Neuronal stem cell (in vitro differentiated cells): ENCODE measurements at regions not wholly inside any gene's neighbourhood (a gene's known extent, or its start where the extent isn't known, plus 50 kb on each side); places are given as distances from the start of the nearest gene placed in this dataset.

Source experiments
- DNase-seq: peaks from one replicate; pipeline ENCODE4 v3.0.0-alpha.2; 2013; ENCODE audit warnings: low spot score
- H2AFZ ChIP-seq: one replicate; pipeline ENCODE4 v1.6.1; 2013; ENCODE audit warnings: mild to moderate bottlenecking, low read length, inconsistent platforms
- H2AK5ac ChIP-seq: 2 replicates; pipeline ENCODE4 v1.6.1; 2013; ENCODE audit warnings: low read depth, mild to moderate bottlenecking, inconsistent platforms, low read length, moderate library complexity, mixed read lengths
- H2BK120ac ChIP-seq: 2 replicates; pipeline ENCODE4 v1.6.1; 2013; ENCODE audit warnings: low read depth, mild to moderate bottlenecking, inconsistent platforms, low read length, moderate library complexity, mixed read lengths
- H2BK12ac ChIP-seq: one replicate; pipeline ENCODE4 v1.6.1; 2013; ENCODE audit warnings: low read length, inconsistent platforms
- H2BK15ac ChIP-seq: 2 replicates; pipeline ENCODE4 v1.6.1; 2013; ENCODE audit warnings: mild to moderate bottlenecking, low read length, inconsistent platforms, mixed read lengths
- H2BK5ac ChIP-seq: one replicate; pipeline ENCODE4 v1.6.1; 2013; ENCODE audit warnings: inconsistent platforms, mild to moderate bottlenecking, low read length, moderate library complexity
- H3K14ac ChIP-seq: one replicate; pipeline ENCODE4 v1.6.1; 2013; ENCODE audit warnings: low read length, inconsistent platforms
- H3K18ac ChIP-seq: 2 replicates; pipeline ENCODE4 v1.6.1; 2013; ENCODE audit warnings: low read length, inconsistent platforms
- H3K23ac ChIP-seq: 2 replicates; pipeline ENCODE4 v1.6.1; 2013; ENCODE audit warnings: low read depth, mild to moderate bottlenecking, mixed read lengths, low read length, inconsistent platforms; ENCODE audit not compliant: poor library complexity
- H3K27ac ChIP-seq: replicated peaks from 3 replicates; pipeline ENCODE4 v1.5.1; 2013; ENCODE audit warnings: low read length, inconsistent platforms
- H3K27me3 ChIP-seq, 3 experiments: 2 replicates each; pipeline ENCODE4 v1.6.1; 2013; ENCODE audit warnings: low read length in 3 of 3, mild to moderate bottlenecking in 2 of 3, inconsistent platforms in 1 of 3, low read depth in 1 of 3, mixed read lengths in 1 of 3, moderate library complexity in 1 of 3; ENCODE audit not compliant: control insufficient read depth in 3 of 3, insufficient read depth in 3 of 3
- H3K36me3 ChIP-seq, 2 donors: replicated peaks in 1 of 2; 2 replicates each; pipeline ENCODE4 v1.6.1; 2013; ENCODE audit warnings: low read length in 2 of 2; ENCODE audit not compliant: control insufficient read depth in 2 of 2, insufficient read depth in 2 of 2
- H3K4ac ChIP-seq: 2 replicates; pipeline ENCODE4 v1.6.1; 2013; ENCODE audit warnings: inconsistent platforms, mild to moderate bottlenecking, low read length, moderate library complexity
- H3K4me1 ChIP-seq, 2 donors: 1 replicate in 1 of 2; 2 replicates in 1 of 2; pipeline ENCODE4 v1.6.1; 2013; ENCODE audit warnings: low read length in 2 of 2, low read depth in 1 of 2; ENCODE audit not compliant: control insufficient read depth in 2 of 2, insufficient read depth in 1 of 2
- H3K4me2 ChIP-seq: one replicate; pipeline ENCODE4 v1.6.1; 2013; ENCODE audit warnings: mild to moderate bottlenecking, low read length, inconsistent platforms; ENCODE audit not compliant: insufficient read depth, poor library complexity, severe bottlenecking
- H3K4me3 ChIP-seq, 2 donors: 2 replicates each; pipeline ENCODE4 v1.5.1; 2013; ENCODE audit warnings: low read length in 2 of 2, mild to moderate bottlenecking in 2 of 2, inconsistent platforms in 1 of 2, moderate library complexity in 1 of 2
- H3K79me1 ChIP-seq: one replicate; pipeline ENCODE4 v1.6.1; 2013; ENCODE audit warnings: low read depth, mild to moderate bottlenecking, inconsistent platforms, low read length, moderate library complexity
- H3K9ac ChIP-seq: one replicate; pipeline ENCODE4 v1.6.1; 2013; ENCODE audit warnings: mild to moderate bottlenecking, low read depth, low read length, inconsistent platforms; ENCODE audit not compliant: poor library complexity
- H3K9me3 ChIP-seq, 2 donors: replicated peaks in 1 of 2; 2 replicates each; pipeline versions ENCODE3 to v1.6.1; 2013; ENCODE audit warnings: low read length in 2 of 2, mild to moderate bottlenecking in 2 of 2, inconsistent platforms in 1 of 2, low read depth in 1 of 2, mixed read lengths in 1 of 2, moderate library complexity in 1 of 2; ENCODE audit not compliant: control insufficient read depth in 2 of 2, insufficient read depth in 1 of 2
- H4K8ac ChIP-seq: one replicate; pipeline ENCODE4 v1.6.1; 2013; ENCODE audit warnings: low read depth, mild to moderate bottlenecking, inconsistent platforms, low read length, moderate library complexity
- H4K91ac ChIP-seq: one replicate; pipeline ENCODE4 v1.6.1; 2013; ENCODE audit warnings: low read length, low read depth, mild to moderate bottlenecking, inconsistent platforms; ENCODE audit not compliant: poor library complexity
- WGBS, 2 donors: extraction: QIAGEN DNeasy Blood & Tissue Kit; methylation state at CpG; one replicate each; pipeline ENCODE4 v1.1.7; 2013; ENCODE audit warnings: missing lambda C conversion rate in 2 of 2, mixed read lengths in 1 of 2; ENCODE audit not compliant: insufficient read length in 2 of 2, insufficient replicate concordance in 1 of 2; ENCODE audit errors: extremely low coverage in 2 of 2; 5-methylcytosine and 5-hydroxymethylcytosine counted together

- Histone ChIP-seq H3K36me3 (no peaks in the 10 kb centered on the region), H2AFZ (peak overlapping the region; percentile 99), H2BK15ac (no peak overlapping the region), H3K23ac (no peak overlapping the region), H3K27me3 (peaks cover 0 to 23% (median 13%) of the 10 kb centered on the region in 3 experiments), H2BK5ac (no peak overlapping the region), H4K8ac (no peak overlapping the region), H2AK5ac (no peak overlapping the region), H2BK12ac (no peak overlapping the region), H3K4me3 (peak overlapping the region; percentile 64 to 90), H3K9me3 (no peaks in the 10 kb centered on the region), H2BK120ac (no peak overlapping the region), H3K4me2 (peak overlapping the region; percentile 88), H3K14ac (no peak overlapping the region), H3K18ac (peak overlapping the region; percentile 90), H3K4me1 (peaks cover 2 to 7% of the 10 kb centered on the region in 2 donors), H3K27ac (no peak overlapping the region), H3K79me1 (no peaks in the 10 kb centered on the region), H3K9ac (peak overlapping the region; percentile 79), H4K91ac (no peak overlapping the region), H3K4ac (no peak overlapping the region)
- no CpG with 5 or more reads among the region's 35 CpGs for WGBS, 2 donors
- peak; percentile 36 for DNase-seq
Measured at GRCh38 chr10:55630491-55631056, 730.5 kb downstream of the ZWINT start.

GRCh38 chr10:55629793-55630490 lies 731.1 kb downstream of the ZWINT start:
- H2BK5ac ChIP-seq, result no peak overlapping the region
- H2BK12ac ChIP-seq, result no peak overlapping the region
- no peak overlapping the region for H3K27ac ChIP-seq
- no peak overlapping the region for H3K14ac ChIP-seq
- no peak overlapping the region for H2BK15ac ChIP-seq
- H3K27me3 ChIP-seq, result peaks cover 0 to 27% (median 13%) of the 10 kb centered on the region in 3 experiments
- H3K9ac ChIP-seq, result no peak overlapping the region
- H3K4me2 ChIP-seq, result peak overlapping the region; percentile 88
- DNase-seq, result peak; percentile 59
- peak overlapping the region; percentile 99 for H2AFZ ChIP-seq
- no peaks in the 10 kb centered on the region for H3K79me1 ChIP-seq
- H4K91ac ChIP-seq, result no peak overlapping the region
- no peak overlapping the region for H3K18ac ChIP-seq
- H2BK120ac ChIP-seq, result no peak overlapping the region
- H3K4ac ChIP-seq, result no peak overlapping the region
- H3K36me3 ChIP-seq, result no peaks in the 10 kb centered on the region
- peak overlapping the region; percentile 64 to 90 for H3K4me3 ChIP-seq
- H3K23ac ChIP-seq, result no peak overlapping the region
- no peaks in the 10 kb centered on the region for H3K9me3 ChIP-seq
- H3K4me1 ChIP-seq, result peaks cover 2 to 7% of the 10 kb centered on the region in 2 donors
- H2AK5ac ChIP-seq, result no peak overlapping the region
- no peak overlapping the region for H4K8ac ChIP-seq
- WGBS, 2 donors, result no CpG with 5 or more reads among the region's 21 CpGs

- Histone ChIP-seq H3K14ac (no peak overlapping the region), H3K36me3 (no peaks in the 10 kb centered on the region), H2BK120ac (no peak overlapping the region), H3K4ac (no peak overlapping the region), H2AFZ (peak overlapping the region; percentile 95), H4K8ac (no peak overlapping the region), H3K18ac (peak overlapping the region; percentile 90), H2AK5ac (no peak overlapping the region), H3K4me3 (peak overlapping the region; percentile 52 to 83), H3K27ac (no peak overlapping the region), H3K4me1 (peaks cover 2 to 7% of the 10 kb centered on the region in 2 donors), H3K23ac (no peak overlapping the region), H3K79me1 (no peaks in the 10 kb centered on the region), H2BK5ac (no peak overlapping the region), H3K9me3 (no peaks in the 10 kb centered on the region), H3K27me3 (peaks cover 0 to 27% (median 13%) of the 10 kb centered on the region in 3 experiments), H4K91ac (no peak overlapping the region), H3K4me2 (peak overlapping the region; percentile 93), H2BK12ac (no peak overlapping the region), H2BK15ac (no peak overlapping the region), H3K9ac (peak overlapping the region; percentile 84)
- WGBS, 2 donors, result no CpG with 5 or more reads among the region's 30 CpGs
- peak; percentile 44 for DNase-seq
Measured at GRCh38 chr10:55628260-55628701, 732.8 kb downstream of the ZWINT start.

GRCh38 chr10:55627501-55628051 lies 733.5 kb downstream of the ZWINT start:
- no peaks in the 10 kb centered on the region for H3K79me1 ChIP-seq
- H3K4me3 ChIP-seq, result peak overlapping the region; percentile 52 to 83
- no peak overlapping the region for H2BK5ac ChIP-seq
- peak overlapping the region; percentile 95 for H2AFZ ChIP-seq
- no peak overlapping the region for H3K4ac ChIP-seq
- H3K23ac ChIP-seq, result no peak overlapping the region
- no peak overlapping the region for H2BK120ac ChIP-seq
- peak overlapping the region; percentile 93 for H3K4me2 ChIP-seq
- no peaks in the 10 kb centered on the region for H3K36me3 ChIP-seq
- H3K14ac ChIP-seq, result no peak overlapping the region
- H2BK12ac ChIP-seq, result no peak overlapping the region
- H4K91ac ChIP-seq, result no peak overlapping the region
- H3K27ac ChIP-seq, result no peak overlapping the region
- no CpG with 5 or more reads among the region's 26 CpGs for WGBS, 2 donors
- H3K9me3 ChIP-seq, result no peaks in the 10 kb centered on the region
- H3K18ac ChIP-seq, result no peak overlapping the region
- H3K9ac ChIP-seq, result peak overlapping the region; percentile 60
- peak overlapping the region; percentile 9 for H2BK15ac ChIP-seq
- H3K27me3 ChIP-seq, result peaks cover 0 to 27% (median 13%) of the 10 kb centered on the region in 3 experiments
- H2AK5ac ChIP-seq, result no peak overlapping the region
- peaks cover 2 to 7% of the 10 kb centered on the region in 2 donors for H3K4me1 ChIP-seq
- H4K8ac ChIP-seq, result no peak overlapping the region
- DNase-seq, result peak; percentile 32
